Esophagus squamous epithelium (tissue), 5 donors: ENCODE measurements at regions not wholly inside any gene's neighbourhood (a gene's known extent, or its start where the extent isn't known, plus 50 kb on each side); places are given as distances from the start of the nearest gene placed in this dataset.

Source experiments
- DNase-seq: peaks from one replicate; lab custom pipeline; 2025; lab: John Stamatoyannopoulos, UW
- H3K27ac ChIP-seq, 4 donors: fragments of 200-600 bp; sonication (generic); one replicate each; pipeline ENCODE4 v1.5.1; 2016 to 2019; ENCODE audit warnings: mild to moderate bottlenecking in 1 of 4
- H3K27me3 ChIP-seq, 4 donors: fragments of 200-600 bp; sonication (generic); 1 replicate in 3 of 4; 2 replicates in 1 of 4; pipeline versions ENCODE4 v1.5.1 to v1.6.0; 2017 to 2021; ENCODE audit warnings: antibody characterized with exemption in 1 of 4
- H3K36me3 ChIP-seq, 3 donors: fragments of 200-600 bp; sonication (generic); one replicate each; pipeline ENCODE4 v1.5.1; 2016 to 2019
- H3K4me1 ChIP-seq, 3 donors: fragments of 200-600 bp; sonication (generic); one replicate each; pipeline ENCODE4 v1.5.1; 2017 to 2019
- H3K4me3 ChIP-seq, 4 donors: fragments of 200-600 bp; sonication (generic); 1 replicate in 3 of 4; 2 replicates in 1 of 4; pipeline ENCODE4 v1.5.1; 2016 to 2019; ENCODE audit warnings: mild to moderate bottlenecking in 2 of 4, moderate library complexity in 1 of 4
- H3K9me3 ChIP-seq, 3 donors: fragments of 200-600 bp; sonication (generic); one replicate each; pipeline ENCODE4 v1.5.1; 2016 to 2019
- POLR2A ChIP-seq, 4 donors: fragments of 450-650 bp; IDR thresholded peaks; one replicate each; pipeline ENCODE4 v1.6.1; 2017; ENCODE audit warnings: antibody characterized with exemption in 4 of 4, mild to moderate bottlenecking in 4 of 4, moderate library complexity in 3 of 4
- WGBS, 2 donors: methylation state at CpG; one replicate each; pipeline ENCODE4 v1.1.5; 2018; 5-methylcytosine and 5-hydroxymethylcytosine counted together
- intact Hi-C: fragments of 100-400 bp; cut with DNase I; formaldehyde crosslinking; loops from one replicate; pipeline ENCODE4 v1.15.0; 2022
- TF ChIP-seq, protein P1 (sequence below), 6 experiments: fragments of 450-650 bp in 4 of 6; fragments of 200-600 bp in 2 of 6; sonication (generic) in 2 of 6; IDR thresholded peaks; one replicate each; pipeline ENCODE4 v1.5.1; 2016 to 2019; ENCODE audit warnings: antibody characterized with exemption in 6 of 6, mild to moderate bottlenecking in 4 of 6, moderate library complexity in 4 of 6
- donor health status: DM: yes; HTN: yes; CAD: no.

DNA sequence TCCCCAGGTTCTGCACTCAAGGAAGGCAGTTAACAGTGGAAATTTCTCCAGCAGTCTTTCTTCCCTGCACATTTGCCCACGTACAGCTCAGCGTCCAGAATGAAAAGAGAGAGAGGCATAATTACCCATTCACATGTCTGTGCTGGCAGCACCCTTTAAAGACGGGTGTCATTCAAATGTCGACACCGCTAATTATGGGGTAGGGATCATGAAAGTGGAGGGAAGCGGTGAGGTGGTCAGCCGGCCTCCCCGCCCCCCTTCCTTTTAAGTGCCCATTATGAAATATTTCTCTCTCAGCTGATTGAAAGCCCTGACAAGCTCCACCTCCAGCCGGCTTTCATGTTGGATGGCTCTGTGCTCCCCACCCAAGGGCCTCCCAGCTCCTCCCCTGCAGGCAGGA is 246.1 kb downstream of the BMP7 start:
- Histone ChIP-seq H3K27me3 (peaks cover 0 to 44% (median 0%) of the 10 kb centered on the region in 4 donors), H3K27ac (no peak overlapping the region), H3K4me1 (no peaks in the 10 kb centered on the region), H3K9me3 (no peaks in the 10 kb centered on the region), H3K4me3 (no peak overlapping the region), H3K36me3 (no peaks in the 10 kb centered on the region)
- TF ChIP-seq, protein P1, sequence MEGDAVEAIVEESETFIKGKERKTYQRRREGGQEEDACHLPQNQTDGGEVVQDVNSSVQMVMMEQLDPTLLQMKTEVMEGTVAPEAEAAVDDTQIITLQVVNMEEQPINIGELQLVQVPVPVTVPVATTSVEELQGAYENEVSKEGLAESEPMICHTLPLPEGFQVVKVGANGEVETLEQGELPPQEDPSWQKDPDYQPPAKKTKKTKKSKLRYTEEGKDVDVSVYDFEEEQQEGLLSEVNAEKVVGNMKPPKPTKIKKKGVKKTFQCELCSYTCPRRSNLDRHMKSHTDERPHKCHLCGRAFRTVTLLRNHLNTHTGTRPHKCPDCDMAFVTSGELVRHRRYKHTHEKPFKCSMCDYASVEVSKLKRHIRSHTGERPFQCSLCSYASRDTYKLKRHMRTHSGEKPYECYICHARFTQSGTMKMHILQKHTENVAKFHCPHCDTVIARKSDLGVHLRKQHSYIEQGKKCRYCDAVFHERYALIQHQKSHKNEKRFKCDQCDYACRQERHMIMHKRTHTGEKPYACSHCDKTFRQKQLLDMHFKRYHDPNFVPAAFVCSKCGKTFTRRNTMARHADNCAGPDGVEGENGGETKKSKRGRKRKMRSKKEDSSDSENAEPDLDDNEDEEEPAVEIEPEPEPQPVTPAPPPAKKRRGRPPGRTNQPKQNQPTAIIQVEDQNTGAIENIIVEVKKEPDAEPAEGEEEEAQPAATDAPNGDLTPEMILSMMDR (IDR thresholded peaks at IDR 0.05), result no peak
- TF ChIP-seq POLR2A (IDR thresholded peaks at IDR 0.05), result no peak
- intact Hi-C loops, result no loop called here
- 52 to 54% methylated on average over 7 to 9 of the region's 9 CpGs for WGBS, 2 donors
- DNase-seq, result no peak

- no peak overlapping the region for H3K27ac ChIP-seq
- H3K4me1 ChIP-seq, result no peaks in the 10 kb centered on the region
- H3K27me3 ChIP-seq, result peaks cover 0 to 44% (median 0%) of the 10 kb centered on the region in 4 donors
- no peaks in the 10 kb centered on the region for H3K36me3 ChIP-seq
- WGBS, 2 donors, result 69 to 74% methylated on average over 5 to 6 of the region's 6 CpGs
- no peak for TF ChIP-seq POLR2A (IDR thresholded peaks at IDR 0.05)
- TF ChIP-seq, protein P1 (IDR thresholded peaks at IDR 0.05), result no peak
- intact Hi-C loops, result no loop called here
- no peak for DNase-seq
- no peak overlapping the region for H3K4me3 ChIP-seq
- H3K9me3 ChIP-seq, result no peaks in the 10 kb centered on the region
Measured at GRCh38 chr20:57022306-57022705, 244.1 kb downstream of the BMP7 start.

GRCh38 chr20:57023007-57023406 is 243.4 kb downstream of the BMP7 start:
- no peak for TF ChIP-seq POLR2A (IDR thresholded peaks at IDR 0.05)
- TF ChIP-seq, protein P1 (IDR thresholded peaks at IDR 0.05), result no peak
- WGBS, 2 donors, result 71 to 96% methylated on average over 2 of the region's 2 CpGs
- intact Hi-C loops, result no loop called here
- Histone ChIP-seq H3K27ac (no peak overlapping the region), H3K4me1 (no peaks in the 10 kb centered on the region), H3K4me3 (no peak overlapping the region), H3K36me3 (no peaks in the 10 kb centered on the region), H3K9me3 (no peaks in the 10 kb centered on the region), H3K27me3 (peaks cover 0 to 44% (median 0%) of the 10 kb centered on the region in 4 donors)
- no peak for DNase-seq

- no peak for DNase-seq
- Histone ChIP-seq H3K27me3 (peaks cover 0 to 34% (median 0%) of the 10 kb centered on the region in 4 donors), H3K9me3 (no peaks in the 10 kb centered on the region), H3K4me3 (no peak overlapping the region), H3K4me1 (no peaks in the 10 kb centered on the region), H3K36me3 (no peaks in the 10 kb centered on the region), H3K27ac (no peak overlapping the region)
- TF ChIP-seq, protein P1 (IDR thresholded peaks at IDR 0.05), result no peak
- no peak for TF ChIP-seq POLR2A (IDR thresholded peaks at IDR 0.05)
- 91 to 96% methylated on average over 9 of the region's 9 CpGs for WGBS, 2 donors
- intact Hi-C loops, result no loop called here
Measured at GRCh38 chr20:57023997-57024396, 242.4 kb downstream of the BMP7 start.

- Histone ChIP-seq H3K27ac (no peak overlapping the region), H3K27me3 (peaks cover 0 to 36% (median 0%) of the 10 kb centered on the region in 4 donors), H3K4me1 (no peaks in the 10 kb centered on the region), H3K4me3 (no peak overlapping the region), H3K36me3 (no peaks in the 10 kb centered on the region), H3K9me3 (no peaks in the 10 kb centered on the region)
- intact Hi-C loops, result no loop called here
- 85 to 86% methylated on average over 2 to 4 of the region's 4 CpGs for WGBS, 2 donors
- no peak for DNase-seq
- no peak for TF ChIP-seq POLR2A (IDR thresholded peaks at IDR 0.05)
- TF ChIP-seq, protein P1 (IDR thresholded peaks at IDR 0.05), result no peak
Measured at GRCh38 chr20:57024849-57025248, 241.6 kb downstream of the BMP7 start.
